Breast epithelium (tissue), 3 donors: ENCODE measurements at regions not wholly inside any gene's neighbourhood (a gene's known extent, or its start where the extent isn't known, plus 50 kb on each side); places are given as distances from the start of the nearest gene placed in this dataset.

Source experiments
- CTCF ChIP-seq, 3 donors: fragments of 450-650 bp; IDR thresholded peaks; one replicate each; pipeline ENCODE4 v1.5.1; 2016 to 2017; ENCODE audit warnings: antibody characterized with exemption in 3 of 3, mild to moderate bottlenecking in 3 of 3, moderate library complexity in 3 of 3
- POLR2A ChIP-seq: fragments of 450-650 bp; IDR thresholded peaks from one replicate; pipeline ENCODE4 v1.6.1; 2016; ENCODE audit warnings: antibody characterized with exemption, mild to moderate bottlenecking, moderate library complexity

- TF ChIP-seq CTCF (IDR thresholded peaks at IDR 0.05) (no peak), POLR2A (no peak)
Observed at GRCh38 chr14:55843718-55844403, 263.9 kb downstream of the KTN1 start.
